ENCODE measurements at regions not wholly inside any gene's neighbourhood (a gene's known extent, or its start where the extent isn't known, plus 50 kb on each side); places are given as distances from the start of the nearest gene placed in this dataset.

DNA sequence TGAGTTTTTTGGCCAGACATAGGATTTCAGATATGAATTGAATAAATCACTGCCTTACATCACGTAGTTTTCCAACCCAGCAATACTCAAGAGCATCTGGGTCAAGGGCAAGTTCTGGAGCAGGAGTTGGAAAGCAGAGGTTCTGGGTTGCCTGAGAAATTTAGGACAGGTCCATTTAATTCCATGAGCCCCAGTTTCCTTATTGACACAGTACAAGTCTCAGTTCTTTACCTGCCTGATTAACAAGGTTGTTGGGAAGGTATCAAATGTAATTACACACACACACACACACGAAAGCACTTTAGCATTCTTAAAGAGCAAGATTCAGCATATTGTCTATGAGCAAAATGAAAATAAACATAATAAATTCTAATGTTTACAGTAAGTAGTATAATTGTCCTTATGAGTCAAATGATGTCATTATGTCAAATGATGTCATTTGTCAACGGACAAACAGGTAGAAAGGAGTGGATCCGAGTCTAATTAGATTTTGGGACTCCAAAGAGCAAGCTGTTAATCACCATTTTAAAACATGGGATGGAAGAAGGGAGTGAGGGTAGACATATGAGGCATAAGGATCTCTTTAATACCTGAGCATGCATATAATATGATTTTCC is 268.4 kb upstream of the ARGLU1 start:
- Mint-ChIP-seq H3K27me3 (ENCODE audit: low read depth) (peaks cover 7% of the 10 kb centered on the region), H3K9me3 (ENCODE audit: low read depth) (peaks cover 12% of the 10 kb centered on the region), H3K4me3 (ENCODE audit: unreplicated experiment) (no peak overlapping the region), H3K4me1 (ENCODE audit: low read depth) (no peaks in the 10 kb centered on the region), H3K27ac (ENCODE audit: unreplicated experiment) (no peak overlapping the region), H3K36me3 (ENCODE audit: low read depth) (no peaks in the 10 kb centered on the region)
- DNase-seq (ENCODE audit: low spot score): no peak
- no peak for TF ChIP-seq CTCF (IDR thresholded peaks at IDR 0.05)

- H3K27me3 Mint-ChIP-seq (ENCODE audit: low read depth): peaks cover 7% of the 10 kb centered on the region
- H3K27ac Mint-ChIP-seq (ENCODE audit: unreplicated experiment): no peak overlapping the region
- no peak overlapping the region for H3K4me3 Mint-ChIP-seq (ENCODE audit: unreplicated experiment)
- H3K4me1 Mint-ChIP-seq (ENCODE audit: low read depth): no peaks in the 10 kb centered on the region
- no peak for TF ChIP-seq CTCF (IDR thresholded peaks at IDR 0.05)
- peaks cover 12% of the 10 kb centered on the region for H3K9me3 Mint-ChIP-seq (ENCODE audit: low read depth)
- H3K36me3 Mint-ChIP-seq (ENCODE audit: low read depth): no peaks in the 10 kb centered on the region
- DNase-seq (ENCODE audit: low spot score): no peak
These were observed 267.5 kb upstream of the ARGLU1 start for GRCh38 chr13:106835477-106835876.

DNA sequence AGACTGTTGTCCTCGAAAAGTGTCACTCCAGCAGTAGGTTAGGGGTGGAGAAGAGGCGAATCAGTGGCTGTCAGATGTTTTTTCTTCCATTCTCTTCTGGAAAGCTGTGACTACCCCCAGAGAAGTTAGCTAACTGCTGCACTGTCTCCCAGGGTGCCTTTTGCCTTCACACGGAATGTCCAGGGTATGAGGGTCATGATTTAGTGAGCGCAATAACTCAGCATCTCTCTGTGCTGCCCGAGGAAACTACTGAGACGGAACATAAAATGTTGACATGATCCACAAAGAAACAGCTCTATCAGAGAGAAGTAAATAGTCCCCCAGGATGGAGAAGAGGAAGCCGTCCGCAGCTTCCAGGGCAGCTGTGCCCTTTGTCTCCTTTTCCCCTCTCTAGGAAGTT is 254.0 kb upstream of the ARGLU1 start:
- no peak for TF ChIP-seq CTCF (IDR thresholded peaks at IDR 0.05)
- DNase-seq (ENCODE audit: low spot score): no peak
- peaks cover 8% of the 10 kb centered on the region for H3K9me3 Mint-ChIP-seq (ENCODE audit: low read depth)
- H3K27ac Mint-ChIP-seq (ENCODE audit: unreplicated experiment): no peak overlapping the region
- no peaks in the 10 kb centered on the region for H3K36me3 Mint-ChIP-seq (ENCODE audit: low read depth)
- no peaks in the 10 kb centered on the region for H3K27me3 Mint-ChIP-seq (ENCODE audit: low read depth)
- H3K4me3 Mint-ChIP-seq (ENCODE audit: unreplicated experiment): no peak overlapping the region
- no peaks in the 10 kb centered on the region for H3K4me1 Mint-ChIP-seq (ENCODE audit: low read depth)

GRCh38 chr13:106819413-106820180 is 251.7 kb upstream of the ARGLU1 start:
- no peak for DNase-seq (ENCODE audit: low spot score)
- no peak for TF ChIP-seq CTCF (IDR thresholded peaks at IDR 0.05)
- H3K27ac Mint-ChIP-seq (ENCODE audit: unreplicated experiment): no peak overlapping the region
- no peaks in the 10 kb centered on the region for H3K36me3 Mint-ChIP-seq (ENCODE audit: low read depth)
- no peaks in the 10 kb centered on the region for H3K9me3 Mint-ChIP-seq (ENCODE audit: low read depth)
- H3K4me3 Mint-ChIP-seq (ENCODE audit: unreplicated experiment): no peak overlapping the region
- H3K27me3 Mint-ChIP-seq (ENCODE audit: low read depth): no peaks in the 10 kb centered on the region
- H3K4me1 Mint-ChIP-seq (ENCODE audit: low read depth): no peaks in the 10 kb centered on the region

- Mint-ChIP-seq H3K4me3 (ENCODE audit: unreplicated experiment) (no peak overlapping the region), H3K27ac (ENCODE audit: unreplicated experiment) (no peak overlapping the region), H3K27me3 (ENCODE audit: low read depth) (no peaks in the 10 kb centered on the region), H3K36me3 (ENCODE audit: low read depth) (no peaks in the 10 kb centered on the region), H3K9me3 (ENCODE audit: low read depth) (no peaks in the 10 kb centered on the region), H3K4me1 (ENCODE audit: low read depth) (no peaks in the 10 kb centered on the region)
- no peak for DNase-seq (ENCODE audit: low spot score)
- no peak for TF ChIP-seq CTCF (IDR thresholded peaks at IDR 0.05)
These were observed 251.0 kb upstream of the ARGLU1 start for GRCh38 chr13:106818971-106819370.

Data from chondrocyte (in vitro differentiated cells).